HepG2 (cell line): ENCODE measurements at regions not wholly inside any gene's neighbourhood (a gene's known extent, or its start where the extent isn't known, plus 50 kb on each side); places are given as distances from the start of the nearest gene placed in this dataset.

Experiments used
- ATAC-seq: fragments of 200-7000 bp; cut with Tn5 transposase; 3 replicates; pipeline ENCODE4 v1.9.1; 2020; ENCODE audit warnings: mild to moderate bottlenecking, moderate library complexity
- BruUV-seq: library from RNA; stranded (reverse); fragments of 400-500 nt; replicated peaks from 2 replicates; lab custom pipeline; 2021; lab: Mats Ljungman, UMichigan
- CTCF ChIA-PET: fragments of 300-600 bp; formaldehyde crosslinking; extraction: SDS; loops from one replicate; lab custom pipeline; 2021; ENCODE audit warnings: low total read pairs, inconsistent platforms, low intra/inter-chr PET ratio; lab: Yijun Ruan, JAX
- POLR2A ChIA-PET: fragments of 350-600 bp; sonication (Branson Sonifier 250); formaldehyde crosslinking; loops from one replicate; lab custom pipeline; 2020; ENCODE audit warnings: antibody characterized with exemption, inconsistent platforms; lab: Yijun Ruan, JAX
- DNase-seq: peaks from one replicate; pipeline ENCODE4 v3.0.0-alpha.2; 2015; ENCODE audit warnings: low spot score
- FAIRE-seq: peaks from 3 replicates; lab custom pipeline; 2011; peaks lifted over from hg19 to GRCh38; lab: Jason Lieb, UNC
- H2AFZ ChIP-seq: one replicate; pipeline ENCODE4 v1.6.1; 2011; ENCODE audit warnings: low read length, inconsistent platforms
- H3K27ac ChIP-seq: fragments of 300-600 bp; 3 replicates; pipeline ENCODE4 v1.8.0; 2011; ENCODE audit warnings: mixed run types, mild to moderate bottlenecking, mixed read lengths, low read length, inconsistent platforms; ENCODE audit not compliant: insufficient read depth; ENCODE audit errors: extremely low read length
- H3K27me3 ChIP-seq, 2 experiments: fragments of 200-600 bp in 1 of 2; 2 replicates in 1 of 2; 3 replicates in 1 of 2; pipeline versions ENCODE4 v1.6.0 to v1.8.0; 2011; ENCODE audit warnings: low read length in 2 of 2, mild to moderate bottlenecking in 2 of 2, moderate library complexity in 2 of 2, inconsistent platforms in 1 of 2; ENCODE audit not compliant: insufficient read depth in 2 of 2, control insufficient read depth in 1 of 2
- H3K36me3 ChIP-seq, 2 experiments: fragments of 200-600 bp in 1 of 2; replicated peaks in 1 of 2; 2 replicates in 1 of 2; 3 replicates in 1 of 2; pipeline versions ENCODE4 v1.5.1 to v1.8.0; 2011; ENCODE audit warnings: low read length in 2 of 2, inconsistent platforms in 1 of 2; ENCODE audit not compliant: insufficient read depth in 2 of 2, control insufficient read depth in 1 of 2
- H3K4me1 ChIP-seq: 2 replicates; pipeline ENCODE4 v1.5.1; 2012; ENCODE audit warnings: low read length, inconsistent platforms; ENCODE audit not compliant: insufficient read depth
- H3K4me2 ChIP-seq: 2 replicates; pipeline ENCODE4 v1.6.0; 2011; ENCODE audit warnings: low read depth, low read length, inconsistent platforms
- H3K4me3 ChIP-seq, 3 experiments: fragments of 200-600 bp in 1 of 3; sonication (generic), shearing (Covaris generic) in 1 of 3; replicated peaks in 1 of 3; 2 replicates each; pipeline ENCODE4 v1.5.1; 2011 to 2016; ENCODE audit warnings: low read length in 3 of 3, inconsistent platforms in 2 of 3, low read depth in 2 of 3, mild to moderate bottlenecking in 2 of 3, control low read depth in 1 of 3, mixed read lengths in 1 of 3; ENCODE audit not compliant: insufficient read depth in 1 of 3
- H3K79me2 ChIP-seq: one replicate; pipeline ENCODE4 v1.6.1; 2011; ENCODE audit warnings: low read length, inconsistent platforms; ENCODE audit not compliant: insufficient read depth
- H3K9ac ChIP-seq: 2 replicates; pipeline ENCODE4 v1.6.0; 2011; ENCODE audit warnings: mild to moderate bottlenecking, low read depth, low read length, inconsistent platforms; ENCODE audit not compliant: insufficient read depth
- H3K9me3 ChIP-seq: 2 replicates; pipeline ENCODE4 v1.5.1; 2012; ENCODE audit warnings: mild to moderate bottlenecking, low read length
- H4K20me1 ChIP-seq: 2 replicates; pipeline ENCODE4 v1.6.0; 2011; ENCODE audit warnings: inconsistent platforms, mild to moderate bottlenecking, low read length, moderate library complexity; ENCODE audit not compliant: insufficient read depth
- BRCA1 ChIP-seq: sonication (generic); formaldehyde crosslinking; IDR thresholded peaks from 2 replicates; pipeline ENCODE4 v1.4.0; 2020; ENCODE audit warnings: missing genetic modification reagents
- HCFC1 ChIP-seq: fragments of 150-350 bp; IDR thresholded peaks from 2 replicates; pipeline ENCODE4 v1.6.1; 2014; ENCODE audit warnings: low read depth, low read length
- NFRKB ChIP-seq: fragments of 450-650 bp; IDR thresholded peaks from 2 replicates; pipeline ENCODE4 v1.6.1; 2017
- SNRNP70 ChIP-seq: fragments of 200-400 bp; formaldehyde crosslinking; IDR thresholded peaks from 2 replicates; pipeline ENCODE4 v1.6.1; 2017; ENCODE audit warnings: mild to moderate bottlenecking, low read depth, low read length, moderate library complexity
- SRF ChIP-seq: IDR thresholded peaks from 2 replicates; pipeline ENCODE4 v1.6.1; 2011; ENCODE audit warnings: mild to moderate bottlenecking, low read depth, low read length, moderate library complexity
- TBP ChIP-seq: sonication (generic); formaldehyde crosslinking; IDR thresholded peaks from 2 replicates; pipeline ENCODE4 v1.5.0; 2020; ENCODE audit warnings: missing genetic modification reagents
- TEAD2 ChIP-seq: sonication (generic); formaldehyde crosslinking; IDR thresholded peaks from 2 replicates; pipeline ENCODE4 v1.9.0; 2021; ENCODE audit warnings: missing genetic modification reagents
- ZHX2 ChIP-seq, 2 experiments: sonication (generic) in 1 of 2; formaldehyde crosslinking in 1 of 2; IDR thresholded peaks; 2 replicates each; pipeline versions ENCODE4 v1.6.1 to v1.9.0; 2014 to 2022; ENCODE audit warnings: antibody characterized with exemption in 1 of 2, borderline replicate concordance in 1 of 2, inconsistent platforms in 1 of 2, low read depth in 1 of 2, missing genetic modification reagents in 1 of 2
- ZNF232 ChIP-seq: sonication (generic); formaldehyde crosslinking; IDR thresholded peaks from 2 replicates; pipeline ENCODE4 v1.4.0; 2020; ENCODE audit warnings: missing genetic modification reagents, borderline replicate concordance
- ZNF335 ChIP-seq: sonication (generic); formaldehyde crosslinking; IDR thresholded peaks from 2 replicates; pipeline ENCODE4 v1.4.0; 2020; ENCODE audit warnings: missing genetic modification reagents
- ZNF614 ChIP-seq: IDR thresholded peaks from 2 replicates; pipeline ENCODE4 v1.6.1; 2018; ENCODE audit warnings: missing biosample characterization, missing genetic modification reagents, inconsistent platforms, borderline replicate concordance
- ZNF660 ChIP-seq: sonication (generic); formaldehyde crosslinking; IDR thresholded peaks from 2 replicates; pipeline ENCODE4 v1.5.1; 2020; ENCODE audit warnings: mild to moderate bottlenecking, low read depth, missing genetic modification reagents, borderline replicate concordance
- WGBS: methylation state at CpG from one replicate; pipeline ENCODE4 v1.1.6; 2017; ENCODE audit warnings: low lambda C conversion rate; 5-methylcytosine and 5-hydroxymethylcytosine counted together
- in situ Hi-C: cut with HindIII; loops from 2 replicates; pipeline ENCODE4 v1.10.0; 2017; ENCODE audit warnings: low pct_unique_long_range_greater_than_20kb; ENCODE audit not compliant: extremely low pct_ligation_motif_present
- intact Hi-C: fragments of 100-400 bp; cut with micrococcal nuclease; formaldehyde crosslinking; loops from one replicate; pipeline ENCODE4 v1.10.0; 2022; ENCODE audit not compliant: unreplicated experiment
- TF ChIP-seq, protein P1 (sequence below): sonication (generic); formaldehyde crosslinking; IDR thresholded peaks from 2 replicates; pipeline ENCODE4 v1.4.0; 2020; ENCODE audit warnings: missing genetic modification reagents
- TF ChIP-seq, protein P2 (sequence below), 2 experiments: sonication (generic) in 1 of 2; formaldehyde crosslinking in 1 of 2; IDR thresholded peaks; 2 replicates each; pipeline versions ENCODE4 v1.4.0 to v1.6.1; 2016 to 2020; ENCODE audit warnings: borderline replicate concordance in 1 of 2, low read depth in 1 of 2, mild to moderate bottlenecking in 1 of 2, missing genetic modification reagents in 1 of 2

DNA sequence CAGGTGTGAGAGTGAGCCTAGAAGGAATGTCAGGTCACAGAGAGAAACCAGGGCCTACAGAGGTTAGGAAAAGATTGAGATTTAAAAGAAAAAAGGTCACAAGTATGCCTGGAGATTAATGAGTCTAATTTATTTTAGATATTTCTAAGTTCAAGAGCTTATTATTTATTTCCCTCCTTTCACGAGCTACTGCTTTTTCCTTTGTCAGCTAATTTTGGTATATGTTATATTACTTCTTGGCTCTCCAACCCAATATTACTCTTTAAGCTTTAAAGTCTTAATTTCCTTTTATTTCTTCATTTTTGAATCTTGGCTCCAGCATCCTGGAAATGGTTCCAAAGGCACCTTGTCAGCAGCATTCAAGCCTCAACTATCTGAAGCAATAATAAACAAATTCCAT, 109.5 kb upstream of the MIS18BP1 start (continued):
- no peak for TF ChIP-seq SRF
- TF ChIP-seq, all 625 proteins: peak for 2

DNA sequence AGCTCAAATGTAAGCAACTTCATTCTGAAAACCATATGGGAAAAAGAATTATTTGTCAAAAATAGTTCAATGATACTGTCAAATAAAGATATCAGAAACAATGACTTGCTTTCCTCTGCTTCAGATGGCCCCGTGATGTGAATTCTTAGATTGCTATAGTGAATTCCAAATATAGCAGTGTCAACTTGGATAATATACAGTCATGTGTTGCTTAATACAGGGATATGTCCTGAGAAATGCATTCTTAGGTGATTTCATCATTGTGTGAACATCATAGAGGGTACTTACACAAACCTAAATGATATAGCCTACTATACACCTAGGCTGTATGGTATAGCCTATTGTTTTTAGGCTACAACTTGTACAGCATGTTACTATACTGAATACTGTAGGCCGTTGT, 108.7 kb upstream of the MIS18BP1 start:
- Histone ChIP-seq H3K4me2 (no peak overlapping the region), H3K9me3 (no peaks in the 10 kb centered on the region), H3K27ac (no peak overlapping the region), H3K36me3 (no peaks in the 10 kb centered on the region), H4K20me1 (no peaks in the 10 kb centered on the region), H3K27me3 (no peaks in the 10 kb centered on the region), H3K4me1 (no peaks in the 10 kb centered on the region), H3K9ac (no peak overlapping the region), H3K4me3 (no peak overlapping the region), H3K79me2 (no peaks in the 10 kb centered on the region), H2AFZ (no peak overlapping the region)
- BruUV-seq: no TSS peak
- intact Hi-C loops: no loop called here
- in situ Hi-C loops: no loop called here
- CTCF ChIA-PET: no interaction called here
- DNase-seq (no peak), FAIRE-seq (no peak), ATAC-seq (no peak)
- 0% methylated on average over 2 of the region's 2 CpGs for WGBS
- POLR2A ChIA-PET: no interaction called here
- no peak for TF ChIP-seq ZNF335
- TF ChIP-seq ZNF660 (CRISPR knock-in tag): no peak
- no peak for TF ChIP-seq SRF
- TF ChIP-seq, protein P1, sequence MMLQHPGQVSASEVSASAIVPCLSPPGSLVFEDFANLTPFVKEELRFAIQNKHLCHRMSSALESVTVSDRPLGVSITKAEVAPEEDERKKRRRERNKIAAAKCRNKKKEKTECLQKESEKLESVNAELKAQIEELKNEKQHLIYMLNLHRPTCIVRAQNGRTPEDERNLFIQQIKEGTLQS (CRISPR knock-in tag): no peak
- no peak for TF ChIP-seq ZNF232 (CRISPR knock-in tag)
- no peak for TF ChIP-seq TEAD2
- no peak for TF ChIP-seq HCFC1
- TF ChIP-seq NFRKB: no peak
- no peak for TF ChIP-seq ZNF614 (CRISPR knock-in tag)
- no peak for TF ChIP-seq SNRNP70
- TF ChIP-seq TBP (CRISPR knock-in tag): no peak
- TF ChIP-seq ZHX2 (IDR thresholded peaks at IDR 0.05; ENCODE audit: low read depth): no peak
- TF ChIP-seq ZHX2 (CRISPR knock-in tag; IDR thresholded peaks at IDR 0.05; ENCODE audit: borderline replicate concordance): no peak
- no peak for TF ChIP-seq BRCA1 (CRISPR knock-in tag)
- TF ChIP-seq, protein P2, sequence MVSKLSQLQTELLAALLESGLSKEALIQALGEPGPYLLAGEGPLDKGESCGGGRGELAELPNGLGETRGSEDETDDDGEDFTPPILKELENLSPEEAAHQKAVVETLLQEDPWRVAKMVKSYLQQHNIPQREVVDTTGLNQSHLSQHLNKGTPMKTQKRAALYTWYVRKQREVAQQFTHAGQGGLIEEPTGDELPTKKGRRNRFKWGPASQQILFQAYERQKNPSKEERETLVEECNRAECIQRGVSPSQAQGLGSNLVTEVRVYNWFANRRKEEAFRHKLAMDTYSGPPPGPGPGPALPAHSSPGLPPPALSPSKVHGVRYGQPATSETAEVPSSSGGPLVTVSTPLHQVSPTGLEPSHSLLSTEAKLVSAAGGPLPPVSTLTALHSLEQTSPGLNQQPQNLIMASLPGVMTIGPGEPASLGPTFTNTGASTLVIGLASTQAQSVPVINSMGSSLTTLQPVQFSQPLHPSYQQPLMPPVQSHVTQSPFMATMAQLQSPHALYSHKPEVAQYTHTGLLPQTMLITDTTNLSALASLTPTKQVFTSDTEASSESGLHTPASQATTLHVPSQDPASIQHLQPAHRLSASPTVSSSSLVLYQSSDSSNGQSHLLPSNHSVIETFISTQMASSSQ (IDR thresholded peaks at IDR 0.05; ENCODE audit: low read depth): no peak
- TF ChIP-seq, protein P2 (CRISPR knock-in tag; IDR thresholded peaks at IDR 0.05; ENCODE audit: borderline replicate concordance): no peak
